ENCODE measurements at regions not wholly inside any gene's neighbourhood (a gene's known extent, or its start where the extent isn't known, plus 50 kb on each side); places are given as distances from the start of the nearest gene placed in this dataset.

GRCh38 chr13:50187352-50188029 lies 172.2 kb downstream of the KCNRG start:
- no peak overlapping the region for H3K27ac ChIP-seq
- TF ChIP-seq CTCF (IDR thresholded peaks at IDR 0.05) (no peak), ZFX (IDR thresholded peaks at IDR 0.05; ENCODE audit: borderline replicate concordance) (no peak)

DNA sequence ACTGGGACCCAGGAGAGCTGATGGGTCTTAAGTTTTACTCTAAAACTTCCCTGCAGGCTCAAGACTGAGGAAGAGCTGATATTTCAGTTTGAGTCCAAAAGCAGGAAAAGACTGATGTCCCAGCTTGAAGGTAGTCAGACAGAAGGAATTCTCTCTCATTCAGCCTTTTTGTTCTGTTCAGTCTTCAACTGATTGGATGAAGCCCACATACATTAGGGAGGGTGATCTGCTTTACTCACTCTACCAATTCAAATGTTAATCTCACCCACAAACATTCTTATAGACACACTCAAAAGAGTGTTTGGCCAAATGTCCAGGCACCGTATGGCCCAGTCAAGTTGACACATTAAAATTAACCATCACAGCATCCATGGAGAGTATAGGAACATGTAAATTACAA lies 173.5 kb downstream of the KCNRG start:
- TF ChIP-seq CTCF (IDR thresholded peaks at IDR 0.05) (no peak), ZFX (IDR thresholded peaks at IDR 0.05; ENCODE audit: borderline replicate concordance) (no peak)

GRCh38 chr13:50189450-50189849 lies 174.2 kb downstream of the KCNRG start:
- no peak for TF ChIP-seq ZFX (IDR thresholded peaks at IDR 0.05; ENCODE audit: borderline replicate concordance)
- TF ChIP-seq CTCF (IDR thresholded peaks at IDR 0.05): peak; percentile 25; the same call in 1 of the 2 replicates
- H3K27ac ChIP-seq: no peak overlapping the region

More for the DNA sequence above, 173.5 kb downstream of the KCNRG start:
- no peak overlapping the region for H3K27ac ChIP-seq

DNA sequence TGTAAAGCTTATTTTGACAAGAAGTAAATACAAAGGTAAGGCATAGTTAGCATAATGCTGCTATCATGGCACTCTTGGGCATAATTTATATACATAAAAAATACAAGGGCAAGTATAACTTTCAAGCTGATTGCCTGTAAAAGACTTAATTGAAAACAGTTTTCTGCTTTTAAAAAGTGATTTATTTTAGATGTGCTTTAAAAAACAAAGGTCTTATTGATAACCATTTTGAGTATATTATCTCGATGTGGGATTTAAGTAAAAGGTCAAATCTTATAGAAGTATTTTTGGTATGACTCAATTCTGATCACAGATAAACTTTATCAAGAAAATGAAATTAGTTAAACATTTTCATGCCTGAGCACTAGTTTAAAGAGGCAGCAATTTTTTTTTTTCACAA lies 175.8 kb downstream of the KCNRG start:
- no peak overlapping the region for H3K27ac ChIP-seq
- TF ChIP-seq CTCF (IDR thresholded peaks at IDR 0.05) (no peak), ZFX (IDR thresholded peaks at IDR 0.05; ENCODE audit: borderline replicate concordance) (no peak)

- TF ChIP-seq CTCF (IDR thresholded peaks at IDR 0.05) (no peak), ZFX (IDR thresholded peaks at IDR 0.05; ENCODE audit: borderline replicate concordance) (no peak)
- H3K27ac ChIP-seq: no peak overlapping the region
Observed at GRCh38 chr13:50192272-50192813, 177.1 kb downstream of the KCNRG start.

- no peak overlapping the region for H3K27ac ChIP-seq
- no peak for TF ChIP-seq ZFX (IDR thresholded peaks at IDR 0.05; ENCODE audit: borderline replicate concordance)
- no peak for TF ChIP-seq CTCF (IDR thresholded peaks at IDR 0.05)
Observed at GRCh38 chr13:50195045-50195444, 179.8 kb downstream of the KCNRG start.

GRCh38 chr13:50196118-50196517 lies 180.9 kb downstream of the KCNRG start:
- no peak overlapping the region for H3K27ac ChIP-seq
- no peak for TF ChIP-seq ZFX (IDR thresholded peaks at IDR 0.05; ENCODE audit: borderline replicate concordance)
- TF ChIP-seq CTCF (IDR thresholded peaks at IDR 0.05): no peak
